ENCODE measurements at regions not wholly inside any gene's neighbourhood (a gene's known extent, or its start where the extent isn't known, plus 50 kb on each side); places are given as distances from the start of the nearest gene placed in this dataset.

GRCh38 chr11:95516175-95516574, 273.4 kb downstream of the FAM76B start:
- TF ChIP-seq CTCF (IDR thresholded peaks at IDR 0.05; ENCODE audit: borderline replicate concordance, extremely low read depth, low read length, poor library complexity, severe bottlenecking) (no peak), EZH2 (IDR thresholded peaks at IDR 0.05; ENCODE audit: borderline replicate concordance, low read depth, low read length, severe bottlenecking) (no peak)

Data from DND-41 (cell line).